ENCODE measurements at regions not wholly inside any gene's neighbourhood (a gene's known extent, or its start where the extent isn't known, plus 50 kb on each side); places are given as distances from the start of the nearest gene placed in this dataset.

DNA sequence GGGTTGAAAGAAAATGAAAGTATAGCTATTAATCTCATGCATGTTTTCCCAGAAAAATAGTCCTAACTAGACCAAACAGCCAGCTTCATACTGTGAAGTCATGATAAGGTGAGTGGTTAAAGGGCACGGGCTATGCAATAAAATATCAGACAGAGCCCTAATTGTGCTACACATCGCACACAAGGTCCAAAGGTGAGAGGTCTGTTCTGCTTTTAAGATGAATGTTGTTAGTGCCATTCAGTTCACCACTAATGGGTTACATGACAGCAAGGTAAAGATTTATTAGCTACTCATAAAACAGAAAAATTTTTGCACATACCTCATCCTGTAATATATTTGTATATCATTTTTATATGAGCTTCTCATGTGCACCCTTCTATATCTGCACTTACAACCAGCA lies 105.0 kb upstream of the STK17B start:
- TF ChIP-seq CTCF (IDR thresholded peaks at IDR 0.05; ENCODE audit: poor library complexity) (no peak), EZH2 (IDR thresholded peaks at IDR 0.05; ENCODE audit: borderline replicate concordance) (no peak), EZH2phosphoT487 (IDR thresholded peaks at IDR 0.05; ENCODE audit: low read depth, severe bottlenecking, unreplicated experiment) (no peak)

Measured in hepatocyte (in vitro differentiated cells).